ENCODE measurements at regions not wholly inside any gene's neighbourhood (a gene's known extent, or its start where the extent isn't known, plus 50 kb on each side); places are given as distances from the start of the nearest gene placed in this dataset.

- Mint-ChIP-seq H3K27ac (no peak overlapping the region), H3K27me3 (no peaks in the 10 kb centered on the region), H3K36me3 (ENCODE audit: low read depth) (no peaks in the 10 kb centered on the region), H3K4me1 (no peaks in the 10 kb centered on the region), H3K9me3 (peaks cover 9% of the 10 kb centered on the region), H3K4me3 (no peak overlapping the region)
- no peak for TF ChIP-seq CTCF (IDR thresholded peaks at IDR 0.05)
- intact Hi-C loops (cut with micrococcal nuclease) = no loop called here
- ATAC-seq (ENCODE audit: low read depth) (no peak), DNase-seq (no peak)
- ChIA-PET CTCF (no interaction called here), POLR2A (no interaction called here)
Observed at GRCh38 chr13:84455143-84455905, 573.0 kb upstream of the SLITRK1 start.

- intact Hi-C loops (cut with micrococcal nuclease) = no loop called here
- peaks cover 17% of the 10 kb centered on the region for H3K9me3 Mint-ChIP-seq
- H3K4me3 Mint-ChIP-seq = no peak overlapping the region
- TF ChIP-seq CTCF (IDR thresholded peaks at IDR 0.05) = no peak
- H3K36me3 Mint-ChIP-seq (ENCODE audit: low read depth) = no peaks in the 10 kb centered on the region
- CTCF ChIA-PET = no interaction called here
- H3K4me1 Mint-ChIP-seq = no peaks in the 10 kb centered on the region
- no peak for ATAC-seq (ENCODE audit: low read depth)
- no peaks in the 10 kb centered on the region for H3K27me3 Mint-ChIP-seq
- POLR2A ChIA-PET = no interaction called here
- no peak overlapping the region for H3K27ac Mint-ChIP-seq
- no peak for DNase-seq
Observed at GRCh38 chr13:84447640-84447978, 565.3 kb upstream of the SLITRK1 start.

GRCh38 chr13:84446972-84447639 is 564.8 kb upstream of the SLITRK1 start:
- no peak overlapping the region for H3K4me3 Mint-ChIP-seq
- no peak for DNase-seq
- H3K9me3 Mint-ChIP-seq = peaks cover 15% of the 10 kb centered on the region
- H3K27me3 Mint-ChIP-seq = no peaks in the 10 kb centered on the region
- ChIA-PET POLR2A (no interaction called here), CTCF (no interaction called here)
- intact Hi-C loops (cut with micrococcal nuclease) = no loop called here
- H3K27ac Mint-ChIP-seq = no peak overlapping the region
- H3K36me3 Mint-ChIP-seq (ENCODE audit: low read depth) = no peaks in the 10 kb centered on the region
- no peak for ATAC-seq (ENCODE audit: low read depth)
- H3K4me1 Mint-ChIP-seq = no peaks in the 10 kb centered on the region
- no peak for TF ChIP-seq CTCF (IDR thresholded peaks at IDR 0.05)

GRCh38 chr13:84445776-84446175 is 563.5 kb upstream of the SLITRK1 start:
- H3K9me3 Mint-ChIP-seq = peaks cover 14% of the 10 kb centered on the region
- no peak overlapping the region for H3K4me3 Mint-ChIP-seq
- no peaks in the 10 kb centered on the region for H3K4me1 Mint-ChIP-seq
- no peak for ATAC-seq (ENCODE audit: low read depth)
- CTCF ChIA-PET = no interaction called here
- no peak for TF ChIP-seq CTCF (IDR thresholded peaks at IDR 0.05)
- no peaks in the 10 kb centered on the region for H3K27me3 Mint-ChIP-seq
- POLR2A ChIA-PET = no interaction called here
- no peaks in the 10 kb centered on the region for H3K36me3 Mint-ChIP-seq (ENCODE audit: low read depth)
- intact Hi-C loops (cut with micrococcal nuclease) = no loop called here
- DNase-seq = no peak
- H3K27ac Mint-ChIP-seq = no peak overlapping the region

- Mint-ChIP-seq H3K27me3 (no peaks in the 10 kb centered on the region), H3K4me1 (no peaks in the 10 kb centered on the region), H3K9me3 (peaks cover 12% of the 10 kb centered on the region), H3K27ac (no peak overlapping the region), H3K36me3 (ENCODE audit: low read depth) (no peaks in the 10 kb centered on the region), H3K4me3 (no peak overlapping the region)
- DNase-seq = no peak
- ATAC-seq (ENCODE audit: low read depth) = no peak
- ChIA-PET POLR2A (no interaction called here), CTCF (no interaction called here)
- intact Hi-C loops (cut with micrococcal nuclease) = no loop called here
- TF ChIP-seq CTCF (IDR thresholded peaks at IDR 0.05) = no peak
Observed at GRCh38 chr13:84443463-84443862, 561.2 kb upstream of the SLITRK1 start.

Data from activated B cell treated with CpG ODN at 0.5 μM for 24 hours (primary cell).